Suprapubic skin (tissue), 4 donors: ENCODE measurements at regions not wholly inside any gene's neighbourhood (a gene's known extent, or its start where the extent isn't known, plus 50 kb on each side); places are given as distances from the start of the nearest gene placed in this dataset.

Source experiments
- CTCF ChIP-seq, 2 donors: fragments of 200-600 bp in 1 of 2; fragments of 450-650 bp in 1 of 2; sonication (generic) in 1 of 2; IDR thresholded peaks; one replicate each; pipeline ENCODE4 v1.5.1; 2016 to 2019; ENCODE audit warnings: antibody characterized with exemption in 2 of 2, mild to moderate bottlenecking in 1 of 2, moderate library complexity in 1 of 2
- EP300 ChIP-seq: sonication (generic); formaldehyde crosslinking; IDR thresholded peaks from one replicate; pipeline ENCODE4 v1.6.1; 2017; ENCODE audit warnings: antibody characterized with exemption
- POLR2A ChIP-seq, 2 donors: fragments of 450-650 bp; IDR thresholded peaks; one replicate each; pipeline ENCODE4 v1.6.1; 2017; ENCODE audit warnings: antibody characterized with exemption in 2 of 2, mild to moderate bottlenecking in 2 of 2, moderate library complexity in 2 of 2
- POLR2AphosphoS5 ChIP-seq, 3 donors: sonication (generic); formaldehyde crosslinking; IDR thresholded peaks; one replicate each; pipeline ENCODE4 v1.6.1; 2017; ENCODE audit warnings: antibody characterized with exemption in 3 of 3

GRCh38 chr12:61713121-61713520 lies 547.1 kb upstream of the USP15 start:
- TF ChIP-seq POLR2A (IDR thresholded peaks at IDR 0.05) (no peak), EP300 (no peak), CTCF (IDR thresholded peaks at IDR 0.05) (no peak), POLR2AphosphoS5 (IDR thresholded peaks at IDR 0.05) (no peak)
